SK-N-MC (cell line): ENCODE measurements at regions not wholly inside any gene's neighbourhood (a gene's known extent, or its start where the extent isn't known, plus 50 kb on each side); places are given as distances from the start of the nearest gene placed in this dataset.

Experiments used
- EZH2 ChIP-seq: fragments of 200-600 bp; sonication (generic); IDR thresholded peaks from one replicate; pipeline ENCODE4 v1.6.1; 2017; ENCODE audit warnings: antibody characterized with exemption
- POLR2AphosphoS5 ChIP-seq: IDR thresholded peaks from 2 replicates; pipeline ENCODE4 v1.6.1; 2012; ENCODE audit warnings: mild to moderate bottlenecking, low read depth, low read length, borderline replicate concordance

DNA sequence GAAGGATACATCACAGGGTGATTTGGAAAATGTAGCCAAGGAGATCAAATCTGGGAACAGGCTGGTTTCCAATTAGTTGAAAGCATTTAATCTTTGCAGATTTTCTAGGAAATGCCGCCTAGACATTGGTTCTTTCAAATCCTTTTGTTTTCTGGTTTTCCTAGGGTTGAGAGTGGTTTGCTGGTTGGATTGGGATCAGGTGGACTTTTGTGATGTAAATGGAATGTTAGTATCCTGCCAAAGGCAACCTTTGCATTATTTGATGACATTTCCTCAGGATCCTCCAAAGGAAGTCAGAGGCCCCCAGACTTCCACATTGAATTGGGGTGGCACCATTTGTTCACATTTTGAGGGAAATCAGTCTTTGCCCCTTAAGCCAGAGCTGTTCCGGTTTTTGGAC is 245.5 kb upstream of the RPS23 start:
- TF ChIP-seq EZH2 (no peak), POLR2AphosphoS5 (no peak)
